GM18873 (cell line): ENCODE measurements at regions not wholly inside any gene's neighbourhood (a gene's known extent, or its start where the extent isn't known, plus 50 kb on each side); places are given as distances from the start of the nearest gene placed in this dataset.
"Not testable (repeated sequence)": the region's sequence is repeated elsewhere in the genome, so short reads cannot be mapped to it uniquely, and the experiment has no call there.

Source experiments
- ATAC-seq: cut with Tn5 transposase; IDR thresholded peaks from one replicate; pipeline ENCODE4 v1.9.1; 2021; ENCODE audit warnings: mild to moderate bottlenecking, moderate library complexity, moderate number of reproducible peaks; ENCODE audit not compliant: unreplicated experiment, low FRiP score

DNA sequence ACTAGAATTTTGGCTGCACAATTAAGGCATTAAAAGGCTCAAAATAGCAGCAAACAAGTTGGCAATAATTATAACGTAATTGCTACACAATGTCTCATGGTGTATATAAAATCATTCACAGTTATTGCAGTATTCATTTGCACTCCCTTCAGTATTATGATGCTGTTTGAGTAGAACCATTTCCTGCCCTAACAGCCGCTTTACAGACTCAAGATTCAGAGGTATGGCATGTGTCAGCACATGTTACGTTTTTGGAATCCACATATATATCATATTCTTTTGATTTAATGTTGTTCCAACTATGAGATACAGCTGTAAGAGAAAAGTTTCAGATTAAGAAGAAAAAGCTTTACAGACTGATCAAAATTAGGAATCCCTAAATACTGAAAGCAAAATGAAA lies 56.3 kb upstream of the NCKAP5 start:
- ATAC-seq = no peak

DNA sequence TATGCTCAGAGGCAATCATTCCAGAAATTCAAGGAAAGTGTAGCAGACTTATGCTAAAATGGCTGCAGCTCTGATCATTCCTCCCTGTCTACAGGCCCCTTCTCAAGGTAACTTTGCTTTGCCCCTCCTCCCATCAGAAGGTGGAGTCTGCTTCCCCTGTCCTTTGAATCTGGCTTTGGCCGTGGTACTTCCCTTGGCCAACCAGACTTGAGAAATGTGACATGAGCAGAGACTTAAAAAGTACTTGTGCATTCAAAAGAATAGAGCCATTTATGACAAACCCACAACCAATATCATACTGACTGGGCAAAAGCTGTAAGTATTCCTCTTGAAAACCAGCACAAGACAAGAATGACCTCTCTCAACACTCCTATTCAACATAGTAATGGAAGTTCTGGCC lies 59.5 kb upstream of the NCKAP5 start:
- ATAC-seq = no peak

DNA sequence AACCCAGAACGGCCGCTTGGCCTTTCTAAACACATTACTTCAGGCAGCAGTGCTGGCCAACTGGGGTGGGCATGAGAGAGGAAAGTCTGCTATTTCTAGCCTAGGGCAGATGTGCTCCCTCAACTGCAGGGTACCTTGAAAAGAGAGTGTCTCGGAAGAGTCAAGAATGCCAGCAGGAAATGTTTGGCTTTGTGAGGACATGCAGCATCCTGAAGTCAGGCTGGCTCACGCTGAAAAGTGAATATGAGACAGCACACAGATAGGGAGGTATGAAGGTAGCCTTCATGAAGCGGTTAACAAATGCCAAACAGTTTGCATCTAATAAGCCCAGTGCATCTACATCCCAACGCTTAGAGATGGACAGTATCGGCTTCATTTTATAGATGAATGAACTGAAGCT lies 65.0 kb upstream of the NCKAP5 start:
- no peak for ATAC-seq

DNA sequence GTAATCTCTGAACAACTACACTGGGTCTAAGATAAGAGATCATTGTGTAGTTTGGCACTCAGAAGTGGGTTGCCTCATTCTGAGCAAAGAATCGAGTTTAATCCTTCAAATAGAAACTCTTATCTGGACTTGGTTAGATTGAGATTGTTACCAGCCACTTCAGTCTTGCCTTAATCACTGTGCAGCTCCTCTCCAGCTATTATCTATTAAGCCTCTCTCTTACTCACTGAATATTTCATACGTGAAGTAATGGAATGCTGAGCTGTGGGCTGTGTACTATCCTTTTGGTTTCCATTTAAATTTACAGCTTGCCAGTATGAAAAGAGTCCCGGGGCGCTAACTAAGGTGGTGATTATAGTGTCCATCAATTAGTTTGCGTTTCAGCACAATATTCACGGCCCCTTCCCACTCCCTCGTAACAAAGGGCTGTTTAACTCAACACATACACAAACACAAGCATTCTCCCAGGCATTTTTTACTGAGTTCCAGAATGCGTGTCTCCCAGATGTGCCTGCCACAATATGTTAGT lies 65.7 kb upstream of the NCKAP5 start:
- ATAC-seq = no peak

DNA sequence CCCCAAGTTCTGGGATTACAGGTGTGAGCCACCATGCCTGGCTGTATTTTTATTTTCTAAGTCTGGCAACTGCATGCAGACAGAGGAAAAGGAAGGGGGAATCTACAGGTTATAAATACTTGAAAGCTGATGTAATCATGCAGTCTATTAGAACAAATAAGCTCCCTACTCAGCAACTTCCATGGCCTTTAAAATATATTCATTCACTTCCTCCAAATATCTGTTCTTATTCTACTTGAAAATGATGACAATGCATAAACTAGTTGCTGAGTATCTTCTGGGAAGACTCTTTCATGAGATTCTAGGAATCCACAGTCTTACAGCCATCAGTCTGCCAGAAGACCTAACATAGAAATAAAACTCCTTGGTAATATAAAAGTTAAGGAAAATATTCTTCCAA lies 66.9 kb upstream of the NCKAP5 start:
- no peak for ATAC-seq

DNA sequence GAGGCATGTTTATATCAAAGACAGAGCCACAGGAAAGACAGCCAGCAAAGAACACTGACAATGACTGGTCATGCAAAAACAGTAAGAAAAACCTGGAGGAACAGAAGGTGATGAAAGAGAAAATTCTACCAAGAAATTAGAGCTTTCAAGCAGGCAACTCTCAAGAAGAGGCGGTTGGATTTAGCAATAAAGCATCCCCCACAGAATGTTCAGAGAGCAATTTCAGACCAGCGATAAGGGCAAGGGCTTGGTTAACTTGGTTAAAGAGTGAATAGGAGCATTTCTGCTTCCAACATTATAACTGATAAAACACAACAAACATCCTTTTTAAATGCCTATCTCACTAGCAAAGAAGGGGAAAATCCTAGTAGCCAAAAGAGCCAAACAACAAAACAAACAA lies 68.0 kb upstream of the NCKAP5 start:
- no peak for ATAC-seq

DNA sequence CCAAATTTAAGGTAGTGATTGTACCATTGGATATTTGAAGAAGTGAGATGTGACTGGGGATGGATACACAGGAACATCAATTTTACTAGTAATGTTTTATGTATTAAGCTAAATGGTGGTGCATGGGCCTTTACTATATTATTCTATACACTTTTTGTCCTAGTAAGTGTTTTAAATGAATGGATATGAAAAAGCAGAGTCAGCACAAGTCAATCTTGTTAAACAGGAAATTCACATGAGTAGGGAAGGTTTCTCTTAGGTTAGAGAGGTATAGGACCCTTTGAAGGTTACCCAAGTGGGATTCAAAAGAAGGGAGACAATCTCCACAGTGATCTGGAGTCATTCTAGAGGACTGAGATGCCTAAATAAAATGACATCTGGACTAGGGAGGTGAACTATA lies 71.8 kb upstream of the NCKAP5 start:
- ATAC-seq = no peak

DNA sequence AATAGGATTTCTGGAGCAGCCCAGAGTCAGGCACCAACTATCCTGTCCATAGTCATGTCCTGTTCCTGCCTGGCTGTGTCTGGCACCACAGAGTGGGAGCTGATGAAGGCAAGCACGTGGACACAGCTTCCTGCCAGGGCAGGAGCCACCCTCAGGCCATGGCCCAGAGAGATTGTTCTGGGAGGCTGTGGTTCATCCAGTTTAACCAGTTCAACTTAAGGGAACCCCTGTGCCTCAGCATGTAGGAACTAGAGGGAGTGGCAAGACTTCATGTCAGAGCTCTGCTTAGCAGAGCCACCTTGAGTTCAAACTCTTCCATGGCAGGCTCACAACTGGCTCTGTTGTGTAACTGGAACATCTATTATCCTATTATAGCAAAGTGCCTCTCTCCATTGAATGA lies 73.2 kb upstream of the NCKAP5 start:
- no peak for ATAC-seq

DNA sequence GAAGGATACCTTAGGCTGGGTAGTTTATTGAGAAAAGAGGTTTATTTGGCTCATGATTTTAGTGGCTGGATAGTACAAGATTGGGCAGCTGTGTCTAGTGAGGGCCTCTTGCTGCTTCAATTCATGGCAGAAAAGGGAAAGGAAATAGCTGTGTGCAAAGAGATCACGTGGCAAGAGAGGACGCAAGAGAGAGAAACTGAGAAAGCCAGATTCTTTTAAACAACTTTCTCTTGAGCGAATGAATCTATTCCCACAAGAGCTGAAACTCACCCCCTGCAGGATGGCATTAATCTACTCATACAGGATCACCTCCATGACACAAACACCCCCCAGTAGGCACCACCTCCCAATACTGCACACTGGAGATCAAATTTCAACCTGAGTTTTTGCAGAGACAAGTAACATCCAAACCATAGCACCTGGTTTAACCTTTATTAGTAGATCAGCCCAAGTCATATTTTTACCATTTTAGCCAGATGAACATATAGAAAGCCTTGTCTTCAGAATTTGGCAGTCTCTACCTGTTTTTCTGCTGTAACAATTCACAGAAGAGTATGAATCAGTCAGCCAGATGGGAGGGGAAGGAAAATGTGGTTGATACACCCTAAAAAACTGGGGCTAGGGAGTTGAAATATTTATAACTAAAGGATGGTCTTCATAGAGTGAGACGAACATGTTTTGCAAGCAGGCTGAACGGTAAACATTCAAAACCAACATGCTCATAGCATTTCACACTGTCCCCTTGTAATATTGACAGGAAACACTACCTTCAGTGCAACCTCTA lies 73.9 kb upstream of the NCKAP5 start:
- no peak for ATAC-seq

DNA sequence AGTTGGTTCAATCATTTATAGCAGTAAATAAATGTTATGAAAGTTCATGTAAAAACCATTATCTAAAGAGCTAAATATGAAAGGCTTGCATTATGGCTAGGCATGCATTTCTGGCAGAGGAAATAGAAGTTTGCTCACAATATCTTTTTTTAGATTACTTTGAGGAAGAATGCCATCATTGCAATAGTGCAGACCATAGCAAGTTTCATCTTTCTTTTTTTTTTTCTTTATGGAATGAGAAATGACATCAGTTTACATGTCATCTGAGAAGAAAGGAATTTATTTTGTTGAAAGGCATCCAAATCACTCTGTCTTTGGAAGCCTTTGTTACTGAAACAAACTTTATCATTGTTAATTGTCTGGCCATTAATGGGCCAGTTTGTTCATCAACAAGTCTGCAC lies 74.5 kb upstream of the NCKAP5 start:
- ATAC-seq = no peak

DNA sequence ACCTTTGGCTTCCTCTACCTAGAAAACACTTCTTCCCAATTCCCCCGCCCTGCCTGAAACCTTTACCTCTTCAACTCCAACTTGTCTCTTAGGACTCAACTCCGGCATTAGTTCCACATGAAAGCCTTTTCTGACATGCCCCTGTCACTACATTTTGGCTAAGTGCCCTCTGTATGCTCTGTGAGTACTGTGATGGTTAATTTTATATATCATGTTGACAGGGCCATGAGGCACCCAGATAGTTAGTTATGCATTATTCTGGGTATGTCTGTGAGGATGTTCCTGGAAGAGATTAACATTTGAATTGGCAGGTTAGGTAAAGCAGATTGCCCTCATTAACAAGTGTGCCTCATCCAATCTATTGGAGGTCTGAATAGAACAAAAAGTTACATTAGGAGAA lies 75.6 kb upstream of the NCKAP5 start:
- no peak for ATAC-seq

DNA sequence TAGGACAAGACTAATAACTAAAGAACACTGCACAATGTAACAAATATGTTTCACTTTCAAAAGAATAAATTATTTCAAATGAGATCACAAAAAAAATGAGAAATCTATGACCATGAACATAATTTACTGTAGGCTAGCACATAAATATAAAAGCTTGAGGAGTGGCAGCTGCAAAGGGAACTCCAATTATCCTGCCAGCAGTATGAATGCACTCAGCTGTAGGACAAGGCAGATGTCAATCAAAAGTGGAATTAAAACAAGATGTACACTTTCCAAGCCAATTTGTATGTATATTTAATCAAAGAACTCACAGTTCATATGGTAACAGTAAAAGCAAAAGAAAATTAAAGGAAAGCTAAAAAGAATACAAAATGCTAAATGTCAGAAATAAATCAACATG lies 76.6 kb upstream of the NCKAP5 start:
- no peak for ATAC-seq

DNA sequence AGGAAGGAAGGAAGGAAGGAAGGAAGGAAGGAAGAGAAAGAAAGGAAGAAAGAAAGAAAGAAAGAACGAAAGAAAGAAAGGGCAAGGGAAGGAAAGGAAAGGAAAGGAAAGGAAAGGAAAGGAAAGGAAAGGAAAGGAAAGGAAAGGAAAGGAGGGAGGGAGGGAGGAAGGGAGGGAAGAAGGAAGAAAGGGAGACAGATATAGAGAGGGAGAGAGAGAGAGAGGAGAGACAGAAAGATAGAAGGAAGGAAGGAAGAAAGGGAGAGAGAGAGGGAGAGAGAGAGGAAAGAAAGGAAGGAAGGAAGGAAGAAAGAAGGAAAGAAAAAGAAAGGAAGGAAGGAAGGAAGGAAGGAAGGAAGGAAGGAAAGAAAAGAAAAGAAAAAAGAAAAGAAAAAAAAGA lies 79.1 kb upstream of the NCKAP5 start:
- not testable (repeated sequence) for ATAC-seq

DNA sequence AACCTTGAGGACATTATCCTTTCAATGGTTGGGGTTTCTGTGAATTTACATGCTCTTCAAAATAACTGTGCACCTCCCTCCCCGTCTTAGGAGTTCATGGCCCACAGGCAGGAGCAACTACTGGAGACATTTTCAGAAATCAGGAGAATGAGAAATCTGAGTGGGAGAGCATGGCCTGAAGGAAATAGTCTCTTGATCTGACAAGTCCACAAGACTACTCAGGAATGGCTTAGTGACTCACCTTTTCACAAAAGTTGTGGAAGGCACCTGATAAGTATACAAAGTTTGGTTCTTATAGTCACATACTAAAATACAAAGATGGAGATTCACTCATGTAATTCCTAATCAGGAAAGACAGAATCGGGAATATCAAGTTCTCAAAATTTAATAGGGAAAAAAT lies 83.6 kb upstream of the NCKAP5 start:
- ATAC-seq = no peak

DNA sequence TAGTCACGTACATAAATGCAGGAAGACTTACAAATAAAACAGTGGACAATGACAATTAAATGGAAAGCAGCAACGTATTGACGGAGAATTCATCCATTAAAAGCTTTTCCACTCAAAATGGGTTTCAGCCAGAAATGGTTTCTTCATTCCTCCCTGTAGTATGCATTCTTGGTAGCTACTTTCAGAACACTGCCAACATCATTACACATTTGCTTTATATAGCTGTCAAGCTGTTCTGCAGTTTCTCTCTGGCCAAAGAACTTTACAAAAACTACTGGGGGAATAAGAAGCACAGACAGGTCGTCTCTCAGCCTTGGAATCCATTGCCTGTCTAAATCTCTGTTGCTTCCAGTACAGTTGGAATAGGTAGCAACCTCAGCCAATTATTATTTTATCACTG lies 84.1 kb upstream of the NCKAP5 start:
- no peak for ATAC-seq

DNA sequence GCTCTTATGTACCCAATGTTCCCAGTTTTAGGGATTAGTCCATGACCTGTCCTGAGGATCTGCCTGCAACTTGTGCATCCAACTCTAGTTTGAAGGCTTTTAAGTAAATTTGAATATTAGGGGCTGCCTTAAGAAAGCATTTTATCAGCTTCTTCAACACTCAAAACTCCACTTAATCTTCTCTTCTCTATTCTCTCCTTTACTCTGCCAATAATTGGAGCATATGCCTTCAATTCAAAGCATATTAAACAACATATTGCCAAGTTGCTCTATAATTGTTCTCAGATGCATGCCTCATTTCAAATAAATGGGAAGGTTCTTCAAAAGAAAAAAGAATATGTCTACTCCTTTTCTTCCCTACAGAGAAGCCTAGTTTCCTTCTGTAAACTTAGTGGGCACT lies 84.8 kb upstream of the NCKAP5 start:
- no peak for ATAC-seq

DNA sequence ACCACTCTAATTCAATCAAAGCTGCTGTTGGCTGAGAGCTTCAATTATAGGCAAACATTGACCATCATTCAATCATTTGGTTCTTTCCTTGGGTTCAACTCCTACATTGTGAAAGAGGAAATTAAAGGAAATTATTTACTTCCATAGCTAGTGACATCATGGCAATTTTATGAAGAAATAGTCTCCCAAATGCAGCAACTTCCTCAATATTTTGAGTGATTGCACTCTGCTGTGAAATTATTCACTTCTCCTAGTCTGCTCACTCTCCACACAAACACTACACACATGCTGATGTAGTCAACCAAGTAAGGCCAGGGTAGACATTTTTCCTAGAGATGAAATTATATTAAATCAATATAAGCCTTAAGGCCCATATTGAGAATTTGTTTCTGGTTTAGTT lies 86.7 kb upstream of the NCKAP5 start:
- no peak for ATAC-seq

DNA sequence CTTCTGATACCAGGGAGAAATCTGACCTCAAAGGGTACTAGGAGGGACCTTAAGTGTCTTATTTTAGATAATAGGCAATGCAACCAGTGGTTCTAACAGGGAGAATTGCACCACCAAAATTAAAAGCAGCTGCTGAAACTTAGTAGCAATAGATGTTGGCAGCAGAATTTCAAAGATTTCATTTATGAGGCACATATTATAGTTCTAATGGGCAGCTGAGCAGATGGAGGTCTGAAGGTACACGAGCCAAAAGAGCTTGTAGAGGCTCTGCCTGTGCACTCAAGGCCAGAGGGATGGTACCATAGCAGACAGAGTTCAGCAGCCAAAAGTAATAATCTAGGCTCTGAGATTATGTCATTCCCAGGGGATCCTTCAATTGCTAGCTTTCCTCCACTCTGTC lies 87.3 kb upstream of the NCKAP5 start:
- ATAC-seq = no peak

DNA sequence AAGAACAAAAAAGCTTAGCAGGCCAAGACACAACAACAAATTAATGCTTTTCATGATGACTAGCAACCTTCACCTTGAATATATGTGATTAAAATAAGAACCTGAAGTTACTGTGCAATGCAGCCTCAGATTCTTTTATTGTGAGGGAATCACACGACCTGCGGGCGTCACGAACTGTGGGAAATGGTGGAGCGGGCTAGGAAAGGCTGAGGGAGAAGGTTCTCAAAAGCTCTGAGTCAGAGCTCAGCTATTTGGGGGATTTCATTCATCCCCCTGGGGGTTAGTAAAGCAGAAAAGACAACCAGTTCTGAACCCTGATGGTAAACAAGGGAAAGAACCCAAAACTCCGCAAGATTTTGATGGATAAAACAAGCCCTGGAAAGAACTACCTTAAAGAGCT lies 89.3 kb upstream of the NCKAP5 start:
- ATAC-seq = no peak

DNA sequence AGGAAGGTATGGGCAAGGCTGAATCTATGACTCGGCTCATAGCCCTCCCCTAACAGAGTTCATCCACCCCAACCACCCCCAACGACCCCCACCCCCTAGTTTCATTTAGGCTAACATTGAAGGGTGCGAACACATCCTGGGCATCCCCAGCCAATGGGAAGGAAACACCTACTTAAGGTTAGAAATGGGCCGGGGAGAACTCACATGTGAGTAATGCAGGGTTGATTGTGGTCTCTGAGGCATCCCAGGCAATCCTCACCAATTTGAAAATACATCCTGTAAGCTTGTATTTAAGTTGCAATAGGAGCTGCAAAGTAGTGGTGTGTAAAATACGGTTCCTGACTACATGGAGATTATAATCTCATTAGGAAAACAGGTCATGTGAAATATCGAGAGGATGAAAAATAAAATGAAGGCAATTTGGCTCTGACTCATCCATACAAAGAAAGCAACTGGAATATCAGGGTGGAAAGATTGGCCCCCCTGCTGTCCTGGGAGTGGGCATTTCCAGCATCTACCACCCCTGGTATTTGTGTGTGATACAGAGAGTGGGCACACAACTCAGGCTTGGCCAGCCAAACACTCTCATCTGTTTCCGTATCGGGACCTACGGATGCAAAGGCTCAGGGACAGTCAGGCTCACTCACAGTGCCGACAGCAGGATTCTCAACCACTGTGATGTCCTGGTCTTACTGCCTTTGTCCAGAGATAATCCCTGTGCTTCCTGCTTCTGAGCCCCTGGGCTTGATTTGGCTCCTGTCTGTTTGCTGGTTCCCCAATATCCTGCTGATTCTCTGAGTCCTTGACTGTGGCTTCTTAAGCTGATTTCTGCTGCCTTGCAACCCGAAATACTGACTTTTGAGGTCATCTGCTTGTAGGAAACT lies 90.0 kb upstream of the NCKAP5 start:
- ATAC-seq = no peak

DNA sequence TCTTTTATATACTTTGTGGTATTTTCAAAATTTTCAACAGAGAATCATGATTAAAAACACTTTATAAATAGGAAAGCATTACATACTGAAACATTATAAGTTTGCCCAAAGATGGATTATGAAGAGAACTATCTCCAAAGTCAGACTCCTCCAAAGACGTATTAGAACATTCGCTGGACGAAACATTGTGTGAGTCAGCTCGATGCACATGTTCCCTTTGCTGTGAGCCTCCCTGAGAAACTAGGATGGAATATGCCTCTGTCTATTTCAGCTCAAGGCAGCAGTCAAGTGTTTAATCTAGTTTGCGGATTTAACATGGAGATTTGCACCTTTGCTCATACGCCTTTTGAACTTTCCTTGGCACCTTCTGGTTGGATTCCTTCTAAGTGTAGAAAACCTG lies 92.2 kb upstream of the NCKAP5 start:
- ATAC-seq = no peak

DNA sequence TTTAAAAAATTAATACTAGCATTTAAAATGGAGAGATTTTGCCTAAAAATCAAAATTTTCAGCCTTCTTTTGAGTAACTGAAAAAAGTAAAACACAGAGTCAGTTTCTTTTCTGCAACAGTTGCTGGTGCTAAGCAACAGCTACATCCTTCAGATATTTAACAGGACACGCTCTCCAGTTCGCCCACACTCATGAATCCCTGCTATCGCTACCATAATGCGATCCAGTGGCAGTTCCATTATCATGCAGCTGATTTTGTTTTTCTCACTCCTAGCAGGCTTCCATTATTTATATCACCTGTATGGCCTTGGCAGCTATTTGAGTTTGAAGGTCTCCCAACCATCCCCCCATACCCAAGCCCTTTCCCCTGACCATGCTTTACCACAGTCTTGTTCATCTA lies 93.1 kb upstream of the NCKAP5 start:
- ATAC-seq = no peak
